GM12878 (cell line): ENCODE measurements at regions not wholly inside any gene's neighbourhood (a gene's known extent, or its start where the extent isn't known, plus 50 kb on each side); places are given as distances from the start of the nearest gene placed in this dataset.

Experiments used
- ATF7 ChIP-seq: fragments of 450-650 bp; IDR thresholded peaks from 2 replicates; pipeline ENCODE4 v1.6.1; 2016; ENCODE audit warnings: low read depth, mild to moderate bottlenecking
- CREB1 ChIP-seq: IDR thresholded peaks from 2 replicates; pipeline ENCODE4 v1.6.1; 2012; ENCODE audit warnings: low read depth, mild to moderate bottlenecking, inconsistent platforms
- DPF2 ChIP-seq: fragments of 450-650 bp; IDR thresholded peaks from 2 replicates; pipeline ENCODE4 v1.6.1; 2017; ENCODE audit warnings: mild to moderate bottlenecking
- FOXM1 ChIP-seq: IDR thresholded peaks from 2 replicates; pipeline ENCODE4 v1.6.1; 2012; ENCODE audit warnings: low read depth, mild to moderate bottlenecking, inconsistent platforms, low read length, moderate library complexity
- MXI1 ChIP-seq: fragments of 150-350 bp; IDR thresholded peaks from 2 replicates; pipeline ENCODE4 v1.6.1; 2011; ENCODE audit warnings: low read depth, mild to moderate bottlenecking, inconsistent platforms, low read length, improper control_type of control experiment
- NFIC ChIP-seq: IDR thresholded peaks from 2 replicates; pipeline ENCODE4 v1.6.1; 2012; ENCODE audit warnings: low read depth, mild to moderate bottlenecking, inconsistent platforms, low read length, moderate library complexity
- NFXL1 ChIP-seq: fragments of 450-650 bp; IDR thresholded peaks from 2 replicates; pipeline ENCODE4 v1.6.1; 2017; ENCODE audit warnings: antibody characterized with exemption, mild to moderate bottlenecking, borderline replicate concordance
- POLR2A ChIP-seq: IDR thresholded peaks from 2 replicates; pipeline ENCODE4 v1.6.1; 2011; ENCODE audit warnings: low read depth, mild to moderate bottlenecking, low read length
- RAD21 ChIP-seq: IDR thresholded peaks from 2 replicates; pipeline ENCODE4 v1.6.1; 2011; ENCODE audit warnings: mild to moderate bottlenecking, low read depth, low read length, moderate library complexity; ENCODE audit not compliant: insufficient read depth
- ZNF274 ChIP-seq: IDR thresholded peaks from one replicate; pipeline ENCODE4 v1.8.0; 2011; ENCODE audit not compliant: insufficient read length, insufficient read depth
- TF ChIP-seq, protein P1 (sequence below), 3 experiments: IDR thresholded peaks in 2 of 3; conservative IDR thresholded peaks in 1 of 3; 2 replicates each; pipeline ENCODE4 v1.5.1; 2011; ENCODE audit warnings: low read depth in 3 of 3, low read length in 3 of 3, mild to moderate bottlenecking in 3 of 3, control low read depth in 2 of 3, moderate library complexity in 2 of 3, inconsistent platforms in 1 of 3, mixed read lengths in 1 of 3; ENCODE audit not compliant: control insufficient read depth in 2 of 3, insufficient read depth in 1 of 3; ENCODE audit errors: extremely low read depth in 1 of 3
- TF ChIP-seq, protein P2 (sequence below): fragments of 450-650 bp; IDR thresholded peaks from 2 replicates; pipeline ENCODE4 v1.6.1; 2017; ENCODE audit warnings: borderline replicate concordance
- TF ChIP-seq, protein P3 (sequence below): fragments of 450-650 bp; IDR thresholded peaks from 2 replicates; pipeline ENCODE4 v1.6.1; 2018; ENCODE audit warnings: borderline replicate concordance, mild to moderate bottlenecking; ENCODE audit not compliant: partially characterized antibody
- TF ChIP-seq, protein P4 (sequence below): IDR thresholded peaks from 2 replicates; pipeline ENCODE4 v1.6.1; 2011; ENCODE audit warnings: low read depth, low read length, improper control_type of control experiment, borderline replicate concordance

DNA sequence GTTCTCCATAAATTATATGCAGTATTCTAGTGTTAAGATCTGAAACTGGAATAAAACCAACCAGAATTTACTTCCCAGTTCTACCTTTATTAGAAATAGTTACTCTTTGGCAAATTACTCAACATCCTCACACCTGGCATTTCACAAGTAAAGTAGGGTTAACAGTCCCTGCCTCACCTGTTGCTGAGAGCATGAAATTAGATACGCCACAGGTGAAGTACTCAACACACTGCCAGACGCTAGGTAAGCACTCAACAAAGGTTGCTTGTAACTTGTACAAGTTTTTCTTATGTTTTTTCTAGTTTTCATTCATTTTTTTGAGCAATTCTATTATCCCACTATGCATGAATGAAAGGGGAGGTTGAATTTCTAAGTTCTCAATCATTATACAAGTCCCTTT, 267.6 kb upstream of the ARHGAP42 start:
- TF ChIP-seq, protein P1, sequence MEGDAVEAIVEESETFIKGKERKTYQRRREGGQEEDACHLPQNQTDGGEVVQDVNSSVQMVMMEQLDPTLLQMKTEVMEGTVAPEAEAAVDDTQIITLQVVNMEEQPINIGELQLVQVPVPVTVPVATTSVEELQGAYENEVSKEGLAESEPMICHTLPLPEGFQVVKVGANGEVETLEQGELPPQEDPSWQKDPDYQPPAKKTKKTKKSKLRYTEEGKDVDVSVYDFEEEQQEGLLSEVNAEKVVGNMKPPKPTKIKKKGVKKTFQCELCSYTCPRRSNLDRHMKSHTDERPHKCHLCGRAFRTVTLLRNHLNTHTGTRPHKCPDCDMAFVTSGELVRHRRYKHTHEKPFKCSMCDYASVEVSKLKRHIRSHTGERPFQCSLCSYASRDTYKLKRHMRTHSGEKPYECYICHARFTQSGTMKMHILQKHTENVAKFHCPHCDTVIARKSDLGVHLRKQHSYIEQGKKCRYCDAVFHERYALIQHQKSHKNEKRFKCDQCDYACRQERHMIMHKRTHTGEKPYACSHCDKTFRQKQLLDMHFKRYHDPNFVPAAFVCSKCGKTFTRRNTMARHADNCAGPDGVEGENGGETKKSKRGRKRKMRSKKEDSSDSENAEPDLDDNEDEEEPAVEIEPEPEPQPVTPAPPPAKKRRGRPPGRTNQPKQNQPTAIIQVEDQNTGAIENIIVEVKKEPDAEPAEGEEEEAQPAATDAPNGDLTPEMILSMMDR (IDR thresholded peaks at IDR 0.05 in 2 of 3, conservative IDR thresholded peaks at IDR 0.05 in 1 of 3; ENCODE audit: control insufficient read depth in 2 of 3, extremely low read depth in 1 of 3, insufficient read depth in 1 of 3, low read depth in 3 of 3, low read length in 3 of 3), result no peak
- TF ChIP-seq RAD21 (no peak), CREB1 (no peak), NFXL1 (no peak), FOXM1 (no peak), NFIC (no peak), ATF7 (no peak), ZNF274 (no peak), POLR2A (no peak), DPF2 (no peak), MXI1 (no peak)
- TF ChIP-seq, protein P2, sequence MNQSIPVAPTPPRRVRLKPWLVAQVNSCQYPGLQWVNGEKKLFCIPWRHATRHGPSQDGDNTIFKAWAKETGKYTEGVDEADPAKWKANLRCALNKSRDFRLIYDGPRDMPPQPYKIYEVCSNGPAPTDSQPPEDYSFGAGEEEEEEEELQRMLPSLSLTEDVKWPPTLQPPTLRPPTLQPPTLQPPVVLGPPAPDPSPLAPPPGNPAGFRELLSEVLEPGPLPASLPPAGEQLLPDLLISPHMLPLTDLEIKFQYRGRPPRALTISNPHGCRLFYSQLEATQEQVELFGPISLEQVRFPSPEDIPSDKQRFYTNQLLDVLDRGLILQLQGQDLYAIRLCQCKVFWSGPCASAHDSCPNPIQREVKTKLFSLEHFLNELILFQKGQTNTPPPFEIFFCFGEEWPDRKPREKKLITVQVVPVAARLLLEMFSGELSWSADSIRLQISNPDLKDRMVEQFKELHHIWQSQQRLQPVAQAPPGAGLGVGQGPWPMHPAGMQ, result no peak
- TF ChIP-seq, protein P3, sequence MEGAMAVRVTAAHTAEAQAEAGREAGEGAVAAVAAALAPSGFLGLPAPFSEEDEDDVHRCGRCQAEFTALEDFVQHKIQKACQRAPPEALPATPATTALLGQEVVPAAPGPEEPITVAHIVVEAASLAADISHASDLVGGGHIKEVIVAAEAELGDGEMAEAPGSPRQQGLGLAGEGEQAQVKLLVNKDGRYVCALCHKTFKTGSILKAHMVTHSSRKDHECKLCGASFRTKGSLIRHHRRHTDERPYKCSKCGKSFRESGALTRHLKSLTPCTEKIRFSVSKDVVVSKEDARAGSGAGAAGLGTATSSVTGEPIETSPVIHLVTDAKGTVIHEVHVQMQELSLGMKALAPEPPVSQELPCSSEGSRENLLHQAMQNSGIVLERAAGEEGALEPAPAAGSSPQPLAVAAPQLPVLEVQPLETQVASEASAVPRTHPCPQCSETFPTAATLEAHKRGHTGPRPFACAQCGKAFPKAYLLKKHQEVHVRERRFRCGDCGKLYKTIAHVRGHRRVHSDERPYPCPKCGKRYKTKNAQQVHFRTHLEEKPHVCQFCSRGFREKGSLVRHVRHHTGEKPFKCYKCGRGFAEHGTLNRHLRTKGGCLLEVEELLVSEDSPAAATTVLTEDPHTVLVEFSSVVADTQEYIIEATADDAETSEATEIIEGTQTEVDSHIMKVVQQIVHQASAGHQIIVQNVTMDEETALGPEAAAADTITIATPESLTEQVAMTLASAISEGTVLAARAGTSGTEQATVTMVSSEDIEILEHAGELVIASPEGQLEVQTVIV, result no peak
- TF ChIP-seq, protein P4, sequence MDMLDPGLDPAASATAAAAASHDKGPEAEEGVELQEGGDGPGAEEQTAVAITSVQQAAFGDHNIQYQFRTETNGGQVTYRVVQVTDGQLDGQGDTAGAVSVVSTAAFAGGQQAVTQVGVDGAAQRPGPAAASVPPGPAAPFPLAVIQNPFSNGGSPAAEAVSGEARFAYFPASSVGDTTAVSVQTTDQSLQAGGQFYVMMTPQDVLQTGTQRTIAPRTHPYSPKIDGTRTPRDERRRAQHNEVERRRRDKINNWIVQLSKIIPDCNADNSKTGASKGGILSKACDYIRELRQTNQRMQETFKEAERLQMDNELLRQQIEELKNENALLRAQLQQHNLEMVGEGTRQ, result no peak
